ENCODE measurements at regions not wholly inside any gene's neighbourhood (a gene's known extent, or its start where the extent isn't known, plus 50 kb on each side); places are given as distances from the start of the nearest gene placed in this dataset.
"Not testable (repeated sequence)": the region's sequence is repeated elsewhere in the genome, so short reads cannot be mapped to it uniquely, and the experiment has no call there.

- POLR2A ChIA-PET: no interaction called here
- CTCF ChIA-PET: no interaction called here
These were observed 450.1 kb downstream of the PLK2 start for GRCh38 chr5:58009754-58010153.

DNA sequence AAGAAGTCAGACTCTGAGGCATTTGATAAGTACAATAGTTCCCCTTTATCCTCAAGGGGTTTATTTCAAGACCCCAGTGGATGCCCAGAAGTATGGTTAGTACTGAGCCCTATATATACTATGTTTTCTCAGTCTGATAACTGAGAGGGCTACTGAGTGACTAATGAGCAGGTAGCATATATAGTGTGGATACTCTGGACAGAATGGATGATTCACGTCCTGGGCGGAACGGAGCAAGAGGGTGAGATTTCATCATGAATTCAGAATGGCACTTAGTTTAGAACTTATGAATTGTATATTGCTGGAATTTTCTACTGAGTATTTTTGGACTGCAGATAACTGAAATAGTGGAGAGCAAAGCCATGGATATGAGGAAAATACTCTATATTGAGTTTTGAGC is 457.6 kb downstream of the PLK2 start:
- CTCF ChIA-PET: no interaction called here
- POLR2A ChIA-PET: no interaction called here

GRCh38 chr5:57993866-57994265 is 466.0 kb downstream of the PLK2 start:
- POLR2A ChIA-PET: no interaction called here
- CTCF ChIA-PET: no interaction called here

DNA sequence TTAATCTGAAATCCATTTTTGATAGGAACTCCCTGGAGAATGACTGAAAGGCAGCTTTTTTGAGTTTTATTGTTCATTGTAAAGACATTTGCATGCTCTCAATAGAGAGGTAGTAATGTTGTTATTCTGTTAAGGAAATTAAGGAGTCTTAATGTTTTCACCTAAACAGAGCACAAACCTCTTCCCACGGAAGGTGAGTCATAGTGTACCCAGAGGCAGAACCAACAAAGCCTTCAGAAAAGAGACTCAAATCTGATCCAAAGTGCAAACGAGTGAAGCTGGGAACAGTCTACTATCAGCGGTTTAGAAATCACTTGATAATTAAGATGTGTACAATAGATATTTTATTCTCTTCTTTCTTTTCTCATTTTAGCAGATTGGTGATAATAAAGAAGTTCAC is 470.5 kb downstream of the PLK2 start:
- CTCF ChIA-PET: no interaction called here
- POLR2A ChIA-PET: no interaction called here

DNA sequence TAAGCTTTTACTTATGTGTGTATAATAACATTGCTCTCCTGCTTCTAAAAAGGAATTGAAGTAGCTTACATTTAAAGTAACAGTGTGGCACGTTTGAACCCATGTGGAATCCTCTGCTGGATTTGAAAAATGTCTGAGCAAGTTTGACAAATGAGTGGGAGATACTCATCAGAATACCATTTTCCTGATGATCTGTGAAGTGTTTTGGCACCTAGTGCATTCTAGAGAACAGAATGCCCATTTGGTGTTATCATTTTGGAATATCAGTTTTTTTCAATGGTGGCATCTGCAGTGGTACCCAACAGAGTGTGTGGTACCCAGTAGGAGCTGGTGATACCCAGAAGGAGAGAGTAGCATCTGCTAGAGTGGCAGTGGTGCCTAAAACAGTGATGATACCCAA is 471.1 kb downstream of the PLK2 start:
- CTCF ChIA-PET: no interaction called here
- POLR2A ChIA-PET: no interaction called here

DNA sequence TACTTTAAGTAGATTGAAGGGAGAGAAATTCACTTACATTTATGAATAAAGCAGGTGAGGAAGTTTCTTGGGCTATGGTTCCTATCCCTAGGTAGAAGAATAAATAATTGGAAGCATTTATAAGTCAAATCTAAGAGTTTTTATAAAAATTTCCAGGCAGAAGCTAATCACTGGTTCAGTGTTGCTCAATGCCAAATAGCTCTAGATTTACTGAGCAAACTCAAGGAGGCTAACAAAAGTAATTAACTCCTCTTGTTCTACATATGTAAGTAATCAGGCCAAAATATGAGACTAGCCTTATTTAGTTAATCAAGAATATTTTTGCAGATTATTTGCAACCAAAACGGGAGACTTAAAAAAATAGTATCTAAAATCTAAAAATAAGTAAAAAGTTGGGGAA is 472.3 kb downstream of the PLK2 start:
- CTCF ChIA-PET: no interaction called here
- POLR2A ChIA-PET: no interaction called here

DNA sequence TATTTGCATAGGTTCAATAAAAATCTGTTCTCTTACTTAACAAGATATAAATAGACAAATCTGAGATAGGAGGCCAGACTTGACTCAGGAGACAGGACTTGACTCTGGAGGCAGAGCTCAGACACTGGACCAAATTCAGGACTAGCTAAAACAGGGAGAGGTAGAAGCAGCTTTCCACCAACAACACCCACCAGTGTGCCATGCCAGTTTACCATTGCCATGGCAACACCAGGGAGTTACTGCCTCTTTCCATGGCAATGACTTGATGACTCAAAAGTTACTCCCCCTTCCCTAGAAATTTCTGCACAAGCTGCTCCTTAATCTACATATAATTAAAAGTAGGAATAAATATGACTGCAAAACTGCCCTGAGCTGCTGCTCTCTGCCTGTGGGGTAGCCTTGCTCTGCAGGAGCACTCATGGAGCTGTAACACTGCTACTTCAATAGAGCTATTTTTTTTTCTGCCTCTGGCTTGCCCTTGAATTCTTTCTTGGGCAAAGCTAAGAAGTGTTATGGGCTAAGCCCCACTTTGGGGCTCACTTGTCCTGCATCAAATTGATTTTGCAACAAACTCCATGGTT is 473.0 kb downstream of the PLK2 start:
- ChIA-PET POLR2A (no interaction called here), CTCF (no interaction called here)

GRCh38 chr5:57983426-57983825 is 476.5 kb downstream of the PLK2 start:
- ChIA-PET POLR2A (no interaction called here), CTCF (no interaction called here)

DNA sequence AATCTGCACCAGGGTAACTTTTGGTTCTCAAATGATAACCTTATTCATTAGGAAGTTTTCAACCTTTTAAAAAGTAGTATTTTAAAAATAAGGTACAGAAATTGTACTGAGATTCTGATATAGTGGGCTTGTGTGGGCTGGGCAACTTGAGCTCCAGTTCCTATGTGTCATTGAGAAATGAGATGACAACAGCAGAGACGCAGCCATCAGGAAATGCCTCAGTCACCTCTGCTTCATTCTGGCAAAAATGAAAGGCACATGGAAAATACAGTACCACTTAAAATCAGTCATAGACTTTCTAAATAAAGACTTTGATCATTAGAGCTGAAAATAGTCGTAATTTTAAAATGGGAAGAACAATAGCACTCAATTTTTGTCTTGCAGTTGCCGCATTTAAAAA is 480.2 kb downstream of the PLK2 start:
- ChIA-PET POLR2A (no interaction called here), CTCF (no interaction called here)

- POLR2A ChIA-PET: no interaction called here
- CTCF ChIA-PET: no interaction called here
These were observed 483.4 kb downstream of the PLK2 start for GRCh38 chr5:57976506-57976905.

GRCh38 chr5:57972099-57972498 is 487.8 kb downstream of the PLK2 start:
- CTCF ChIA-PET, POLR2A ChIA-PET: not testable (repeated sequence)

DNA sequence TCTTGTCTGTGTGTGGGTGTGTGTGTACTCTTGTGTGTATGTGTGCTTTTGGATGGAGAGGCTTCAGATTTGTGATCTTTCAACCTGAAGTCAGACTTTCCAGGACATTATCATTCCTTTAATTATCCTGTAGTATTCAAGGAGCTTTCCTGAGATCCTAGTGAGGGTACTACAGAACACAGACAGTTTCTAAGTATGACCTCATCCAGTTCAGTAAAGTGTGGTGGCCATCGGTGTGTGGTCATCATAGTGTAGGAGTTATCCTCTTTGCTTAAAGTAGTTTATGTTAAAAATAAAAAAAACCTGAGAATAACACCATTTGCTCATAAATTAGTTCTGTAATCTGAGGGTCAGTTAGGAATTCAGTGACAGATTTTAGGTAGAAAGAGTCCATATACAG is 478.0 kb upstream of the ACTBL2 start:
- ChIA-PET CTCF (no interaction called here), POLR2A (no interaction called here)

DNA sequence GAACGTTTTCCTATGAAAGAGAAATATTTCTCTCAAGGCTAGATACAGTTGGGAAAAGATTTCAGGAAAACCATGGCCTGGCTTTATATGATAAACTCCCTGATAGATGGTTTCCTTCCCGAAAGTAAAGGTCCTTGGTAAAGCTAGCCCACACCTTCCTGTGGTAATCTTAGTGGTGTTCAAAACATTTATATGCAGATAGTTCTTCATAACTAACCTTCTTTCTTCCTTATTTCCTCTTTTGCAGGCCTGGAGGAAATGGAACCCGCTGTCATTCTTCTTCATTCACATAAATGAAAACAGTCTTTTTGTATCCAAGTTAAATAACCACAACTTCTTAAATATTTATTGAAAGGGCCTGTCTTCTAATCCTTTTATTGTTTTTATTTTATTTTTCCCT is 474.0 kb upstream of the ACTBL2 start:
- ChIA-PET POLR2A (no interaction called here), CTCF (no interaction called here)

DNA sequence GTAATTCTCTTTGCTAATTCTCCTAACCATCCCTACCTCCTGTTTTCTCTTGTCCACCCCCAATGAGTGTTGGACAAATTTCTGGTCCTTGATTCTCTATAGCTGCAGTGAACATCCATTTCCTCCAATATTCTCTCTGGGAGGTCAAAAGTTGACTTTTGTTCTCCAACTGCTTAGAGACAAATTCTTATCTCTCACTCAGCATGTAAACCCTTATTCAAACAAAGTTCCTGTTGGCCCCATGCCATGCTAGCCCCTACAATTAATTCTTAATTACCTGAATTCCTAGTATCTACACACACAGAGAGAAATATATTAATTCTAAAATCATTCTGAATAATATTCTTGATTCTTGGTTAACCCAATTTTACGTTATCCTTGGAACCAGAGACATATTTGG is 472.9 kb upstream of the ACTBL2 start:
- ChIA-PET POLR2A (no interaction called here), CTCF (no interaction called here)

DNA sequence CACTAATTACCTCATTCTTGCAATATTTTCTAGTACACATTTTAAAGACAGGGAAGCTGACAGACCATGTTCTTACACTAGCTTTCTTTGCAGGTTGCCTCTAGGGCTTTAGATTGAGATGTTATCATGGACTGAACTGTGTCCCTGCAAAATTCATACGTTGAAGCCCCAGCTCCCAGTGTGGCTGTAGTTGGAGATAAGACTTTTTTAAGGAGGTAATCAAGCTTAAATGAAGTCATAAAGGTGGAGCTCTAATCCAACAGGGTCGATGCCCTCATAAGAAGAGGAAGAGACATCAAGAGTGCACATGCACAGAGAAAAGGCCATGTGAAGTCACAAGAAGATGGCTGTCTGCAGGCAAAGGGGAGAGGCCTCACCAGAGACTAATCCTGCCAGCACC is 471.2 kb upstream of the ACTBL2 start:
- POLR2A ChIA-PET: no interaction called here
- CTCF ChIA-PET: no interaction called here

GRCh38 chr5:57950616-57951228 is 468.1 kb upstream of the ACTBL2 start:
- CTCF ChIA-PET: no interaction called here
- POLR2A ChIA-PET: no interaction called here

DNA sequence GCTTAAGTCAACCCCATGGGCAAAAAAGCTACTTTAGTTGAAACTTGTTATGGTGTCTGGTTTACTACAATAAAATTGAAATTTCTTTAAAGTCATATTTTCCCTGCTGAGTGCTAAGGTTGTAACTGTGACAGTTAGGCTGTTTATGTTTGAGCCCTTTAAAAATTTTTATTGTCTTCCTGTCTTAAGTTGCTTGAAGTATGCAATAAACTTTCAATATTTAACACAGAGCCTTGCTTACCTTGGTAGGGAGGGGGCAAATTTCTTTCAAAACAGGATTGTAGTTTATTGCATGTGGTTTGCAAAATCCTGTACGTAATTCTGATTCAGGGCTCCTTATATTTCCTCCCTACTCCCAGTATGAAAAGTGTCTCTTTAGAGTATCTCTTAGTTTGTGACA is 465.5 kb upstream of the ACTBL2 start:
- ChIA-PET POLR2A (no interaction called here), CTCF (no interaction called here)

DNA sequence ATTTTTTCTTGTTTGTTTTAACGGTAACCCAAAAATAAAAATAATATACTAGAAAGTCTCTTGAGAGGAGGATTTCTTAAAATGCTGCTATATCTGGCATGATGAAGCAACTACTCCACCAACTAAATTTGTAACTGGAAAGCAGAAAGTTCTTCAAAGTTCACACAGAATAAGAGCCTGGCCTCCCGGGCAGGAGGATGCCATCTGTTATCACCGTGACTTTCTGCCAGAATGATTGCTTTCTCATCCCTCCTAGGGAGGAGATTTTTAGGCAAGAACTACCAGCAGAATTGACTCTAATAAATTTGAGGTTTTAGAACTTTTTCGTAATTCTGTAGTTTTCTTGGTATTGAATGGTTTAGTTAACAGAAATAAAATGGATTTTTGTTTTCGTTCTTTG is 464.6 kb upstream of the ACTBL2 start:
- ChIA-PET CTCF (no interaction called here), POLR2A (no interaction called here)

- ChIA-PET POLR2A (no interaction called here), CTCF (no interaction called here)
These were observed 458.3 kb upstream of the ACTBL2 start for GRCh38 chr5:57940879-57941278.

- POLR2A ChIA-PET: no interaction called here
These were observed 457.6 kb upstream of the ACTBL2 start for GRCh38 chr5:57940236-57940635.

DNA sequence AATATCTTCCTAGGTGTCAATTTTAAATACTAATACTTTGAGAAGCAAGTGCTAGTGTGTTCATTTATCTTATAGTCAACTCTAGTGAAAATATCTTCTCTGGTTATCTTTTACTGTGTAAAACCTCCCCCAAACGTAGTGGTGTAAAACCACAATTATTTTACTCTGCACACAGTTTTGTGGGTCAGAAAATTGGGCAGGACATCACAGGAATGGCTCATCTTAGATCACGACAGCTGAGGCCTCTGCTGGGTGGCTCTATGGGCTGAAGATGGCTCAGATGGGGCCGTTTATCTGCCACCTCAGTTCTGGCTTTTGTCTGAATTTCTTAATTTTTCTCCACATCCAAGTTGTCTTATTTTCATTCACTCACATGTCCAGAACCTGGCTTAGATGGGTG is 457.2 kb upstream of the ACTBL2 start:
- ChIA-PET CTCF (no interaction called here), POLR2A (no interaction called here)

More at GRCh38 chr5:57940236-57940635, 457.6 kb upstream of the ACTBL2 start:
- CTCF ChIA-PET: no interaction called here

- ChIA-PET POLR2A (no interaction called here), CTCF (no interaction called here)
These were observed 456.7 kb upstream of the ACTBL2 start for GRCh38 chr5:57939335-57939734.

- CTCF ChIA-PET: no interaction called here
- POLR2A ChIA-PET: no interaction called here
These were observed 455.6 kb upstream of the ACTBL2 start for GRCh38 chr5:57938174-57938557.

Data from activated CD8-positive, alpha-beta memory T cell treated with anti-CD3 and anti-CD28 coated beads for 36 hours (primary cell).